ENCODE measurements at regions not wholly inside any gene's neighbourhood (a gene's known extent, or its start where the extent isn't known, plus 50 kb on each side); places are given as distances from the start of the nearest gene placed in this dataset.

GRCh38 chr18:1124495-1124894 is 219.8 kb downstream of the ADCYAP1 start (continued):
- no peak for TF ChIP-seq PRDM15 (CRISPR knock-in tag; IDR thresholded peaks at IDR 0.05)
- TF ChIP-seq, protein P1, sequence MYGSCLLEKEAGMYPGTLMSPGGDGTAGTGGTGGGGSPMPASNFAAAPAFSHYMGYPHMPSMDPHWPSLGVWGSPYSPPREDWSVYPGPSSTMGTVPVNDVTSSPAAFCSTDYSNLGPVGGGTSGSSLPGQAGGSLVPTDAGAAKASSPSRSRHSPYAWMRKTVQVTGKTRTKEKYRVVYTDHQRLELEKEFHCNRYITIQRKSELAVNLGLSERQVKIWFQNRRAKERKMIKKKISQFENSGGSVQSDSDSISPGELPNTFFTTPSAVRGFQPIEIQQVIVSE (CRISPR knock-in tag; IDR thresholded peaks at IDR 0.05; ENCODE audit: borderline replicate concordance): no peak
- TF ChIP-seq TCF7 (CRISPR knock-in tag; IDR thresholded peaks at IDR 0.05; ENCODE audit: low read depth): no peak
- TF ChIP-seq ETV6 (CRISPR knock-in tag; IDR thresholded peaks at IDR 0.05): no peak
- TF ChIP-seq EMX1 (CRISPR knock-in tag; IDR thresholded peaks at IDR 0.05): no peak

- no peak overlapping the region; the same call in 1 of the 2 replicates for H3K27ac Mint-ChIP-seq
- ATAC-seq (peak; percentile 69), DNase-seq (ENCODE audit: low spot score) (no peak)
- ChIA-PET POLR2A (no interaction called here), CTCF (no interaction called here)
- TF ChIP-seq ZNF317 (CRISPR knock-in tag; IDR thresholded peaks at IDR 0.05; ENCODE audit: borderline replicate concordance, low read depth) (no peak), ZNF138 (CRISPR knock-in tag; conservative IDR thresholded peaks at IDR 0.05) (no peak), TEAD1 (CRISPR knock-in tag; IDR thresholded peaks at IDR 0.05) (no peak), FOXK1 (CRISPR knock-in tag; IDR thresholded peaks at IDR 0.05) (no peak)
- H3K27me3 Mint-ChIP-seq (ENCODE audit: low read depth): no peaks in the 10 kb centered on the region
- H3K4me1 Mint-ChIP-seq: 0 out of 2 replicates have a peak, but pooled peaks cover 7% of the 10 kb centered on the region
- H3K9me3 Mint-ChIP-seq: peaks cover 8% of the 10 kb centered on the region
- no peak overlapping the region for H3K4me3 Mint-ChIP-seq
- H3K36me3 Mint-ChIP-seq: peaks cover 9% of the 10 kb centered on the region; the same call in 1 of the 2 replicates
Measured at GRCh38 chr18:1133541-1133940, 228.9 kb downstream of the ADCYAP1 start.

DNA sequence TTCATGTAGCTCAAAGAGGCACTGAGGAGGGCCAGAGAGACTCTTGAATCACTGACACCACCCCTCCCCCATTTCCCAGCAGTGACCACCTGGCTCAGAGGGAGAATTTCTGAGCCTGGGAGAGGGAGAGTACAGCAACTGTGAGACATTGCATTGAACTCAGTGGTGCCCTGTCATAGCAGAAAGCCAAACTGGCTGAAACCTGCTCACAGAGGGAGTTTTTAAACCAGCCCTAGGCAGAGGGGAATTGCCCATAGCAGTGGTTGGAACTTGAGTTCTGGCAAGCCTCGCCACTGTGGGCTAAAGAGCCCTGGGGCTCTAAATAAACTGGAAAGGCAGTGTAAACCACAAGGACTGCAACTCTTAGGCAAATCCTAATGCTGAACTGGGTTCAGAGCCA is 243.1 kb downstream of the ADCYAP1 start:
- TF ChIP-seq ZNF138 (CRISPR knock-in tag; conservative IDR thresholded peaks at IDR 0.05) (no peak), MYBL2 (CRISPR knock-in tag; IDR thresholded peaks at IDR 0.05) (no peak), EMX1 (CRISPR knock-in tag; IDR thresholded peaks at IDR 0.05) (no peak)
- TF ChIP-seq, protein P2, sequence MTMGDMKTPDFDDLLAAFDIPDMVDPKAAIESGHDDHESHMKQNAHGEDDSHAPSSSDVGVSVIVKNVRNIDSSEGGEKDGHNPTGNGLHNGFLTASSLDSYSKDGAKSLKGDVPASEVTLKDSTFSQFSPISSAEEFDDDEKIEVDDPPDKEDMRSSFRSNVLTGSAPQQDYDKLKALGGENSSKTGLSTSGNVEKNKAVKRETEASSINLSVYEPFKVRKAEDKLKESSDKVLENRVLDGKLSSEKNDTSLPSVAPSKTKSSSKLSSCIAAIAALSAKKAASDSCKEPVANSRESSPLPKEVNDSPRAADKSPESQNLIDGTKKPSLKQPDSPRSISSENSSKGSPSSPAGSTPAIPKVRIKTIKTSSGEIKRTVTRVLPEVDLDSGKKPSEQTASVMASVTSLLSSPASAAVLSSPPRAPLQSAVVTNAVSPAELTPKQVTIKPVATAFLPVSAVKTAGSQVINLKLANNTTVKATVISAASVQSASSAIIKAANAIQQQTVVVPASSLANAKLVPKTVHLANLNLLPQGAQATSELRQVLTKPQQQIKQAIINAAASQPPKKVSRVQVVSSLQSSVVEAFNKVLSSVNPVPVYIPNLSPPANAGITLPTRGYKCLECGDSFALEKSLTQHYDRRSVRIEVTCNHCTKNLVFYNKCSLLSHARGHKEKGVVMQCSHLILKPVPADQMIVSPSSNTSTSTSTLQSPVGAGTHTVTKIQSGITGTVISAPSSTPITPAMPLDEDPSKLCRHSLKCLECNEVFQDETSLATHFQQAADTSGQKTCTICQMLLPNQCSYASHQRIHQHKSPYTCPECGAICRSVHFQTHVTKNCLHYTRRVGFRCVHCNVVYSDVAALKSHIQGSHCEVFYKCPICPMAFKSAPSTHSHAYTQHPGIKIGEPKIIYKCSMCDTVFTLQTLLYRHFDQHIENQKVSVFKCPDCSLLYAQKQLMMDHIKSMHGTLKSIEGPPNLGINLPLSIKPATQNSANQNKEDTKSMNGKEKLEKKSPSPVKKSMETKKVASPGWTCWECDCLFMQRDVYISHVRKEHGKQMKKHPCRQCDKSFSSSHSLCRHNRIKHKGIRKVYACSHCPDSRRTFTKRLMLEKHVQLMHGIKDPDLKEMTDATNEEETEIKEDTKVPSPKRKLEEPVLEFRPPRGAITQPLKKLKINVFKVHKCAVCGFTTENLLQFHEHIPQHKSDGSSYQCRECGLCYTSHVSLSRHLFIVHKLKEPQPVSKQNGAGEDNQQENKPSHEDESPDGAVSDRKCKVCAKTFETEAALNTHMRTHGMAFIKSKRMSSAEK (CRISPR knock-in tag; IDR thresholded peaks at IDR 0.05; ENCODE audit: borderline replicate concordance): no peak
- TF ChIP-seq, protein P3, sequence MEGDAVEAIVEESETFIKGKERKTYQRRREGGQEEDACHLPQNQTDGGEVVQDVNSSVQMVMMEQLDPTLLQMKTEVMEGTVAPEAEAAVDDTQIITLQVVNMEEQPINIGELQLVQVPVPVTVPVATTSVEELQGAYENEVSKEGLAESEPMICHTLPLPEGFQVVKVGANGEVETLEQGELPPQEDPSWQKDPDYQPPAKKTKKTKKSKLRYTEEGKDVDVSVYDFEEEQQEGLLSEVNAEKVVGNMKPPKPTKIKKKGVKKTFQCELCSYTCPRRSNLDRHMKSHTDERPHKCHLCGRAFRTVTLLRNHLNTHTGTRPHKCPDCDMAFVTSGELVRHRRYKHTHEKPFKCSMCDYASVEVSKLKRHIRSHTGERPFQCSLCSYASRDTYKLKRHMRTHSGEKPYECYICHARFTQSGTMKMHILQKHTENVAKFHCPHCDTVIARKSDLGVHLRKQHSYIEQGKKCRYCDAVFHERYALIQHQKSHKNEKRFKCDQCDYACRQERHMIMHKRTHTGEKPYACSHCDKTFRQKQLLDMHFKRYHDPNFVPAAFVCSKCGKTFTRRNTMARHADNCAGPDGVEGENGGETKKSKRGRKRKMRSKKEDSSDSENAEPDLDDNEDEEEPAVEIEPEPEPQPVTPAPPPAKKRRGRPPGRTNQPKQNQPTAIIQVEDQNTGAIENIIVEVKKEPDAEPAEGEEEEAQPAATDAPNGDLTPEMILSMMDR (IDR thresholded peaks at IDR 0.05): no peak
- peaks cover 50% of the 10 kb centered on the region for H3K9me3 Mint-ChIP-seq
- peaks cover 10% of the 10 kb centered on the region for H3K4me1 Mint-ChIP-seq
- peaks cover 25% of the 10 kb centered on the region for H3K36me3 Mint-ChIP-seq
- no peak overlapping the region for H3K4me3 Mint-ChIP-seq
- DNase-seq (ENCODE audit: low spot score): peak; percentile 39
- ATAC-seq: peak; percentile 59
- POLR2A ChIA-PET: no interaction called here
- H3K27me3 Mint-ChIP-seq (ENCODE audit: low read depth): no peaks in the 10 kb centered on the region; the same call in 1 of the 2 replicates
- CTCF ChIA-PET: no interaction called here
- H3K27ac Mint-ChIP-seq: no peak overlapping the region

All from WTC11 (cell line).